ENCODE measurements at regions not wholly inside any gene's neighbourhood (a gene's known extent, or its start where the extent isn't known, plus 50 kb on each side); places are given as distances from the start of the nearest gene placed in this dataset.

DNA sequence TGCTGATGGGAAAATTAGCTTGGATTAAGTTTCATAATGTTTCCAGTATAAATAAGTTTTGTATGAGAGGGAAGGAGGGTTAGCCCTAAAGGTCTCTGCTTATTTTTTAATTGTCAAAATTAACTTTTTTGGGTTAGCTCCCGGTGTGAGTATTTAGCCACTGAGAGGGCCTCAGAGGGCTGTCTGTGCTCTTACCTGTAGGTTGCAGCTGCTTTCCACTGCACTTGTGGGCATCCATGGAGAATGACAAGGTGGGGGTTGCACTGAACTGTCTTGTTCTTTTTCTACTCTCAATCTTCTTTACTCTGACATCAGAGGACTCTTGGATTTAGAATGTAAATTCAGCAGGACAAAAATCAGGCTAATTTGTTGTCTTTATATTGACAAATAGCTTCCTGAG is 81.4 kb downstream of the CD164 start:
- TF ChIP-seq HDAC6 (IDR thresholded peaks at IDR 0.05; ENCODE audit: low read depth, low read length) (no peak), BCL11A (IDR thresholded peaks at IDR 0.05; ENCODE audit: low read depth in 2 of 2, low read length in 2 of 2) (no peak), RAD21 (IDR thresholded peaks at IDR 0.05 in 1 of 2, conservative IDR thresholded peaks at IDR 0.05 in 1 of 2; ENCODE audit: low read depth in 2 of 2, low read length in 2 of 2) (no peak), ZNF274 (IDR thresholded peaks at IDR 0.05; ENCODE audit: borderline replicate concordance, extremely low read depth, low read length) (no peak), EP300 (IDR thresholded peaks at IDR 0.05; ENCODE audit: borderline replicate concordance in 1 of 2, low read depth in 2 of 2, low read length in 2 of 2) (no peak)
- TF ChIP-seq, protein P1, sequence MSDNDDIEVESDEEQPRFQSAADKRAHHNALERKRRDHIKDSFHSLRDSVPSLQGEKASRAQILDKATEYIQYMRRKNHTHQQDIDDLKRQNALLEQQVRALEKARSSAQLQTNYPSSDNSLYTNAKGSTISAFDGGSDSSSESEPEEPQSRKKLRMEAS (IDR thresholded peaks at IDR 0.05): no peak
